ENCODE measurements at regions not wholly inside any gene's neighbourhood (a gene's known extent, or its start where the extent isn't known, plus 50 kb on each side); places are given as distances from the start of the nearest gene placed in this dataset.

DNA sequence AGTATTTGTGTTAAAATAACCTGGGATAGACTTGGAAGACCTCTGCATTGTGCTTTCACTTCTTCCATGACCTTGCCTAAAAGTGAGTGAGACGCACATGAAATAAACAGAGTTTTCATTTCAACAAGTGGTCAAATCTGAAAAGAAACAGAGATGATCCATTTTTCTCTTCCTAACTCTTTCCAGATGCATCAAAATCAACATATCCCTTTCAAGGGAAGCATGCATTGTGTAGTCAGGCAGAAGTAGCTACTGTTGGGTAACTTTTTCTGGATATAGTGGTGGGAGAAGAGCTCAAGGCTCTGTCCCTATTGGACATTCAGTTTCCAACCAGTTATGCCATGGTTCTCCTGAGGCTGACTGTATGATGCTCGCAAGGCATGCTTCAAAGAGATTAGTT lies 233.0 kb upstream of the JAG1 start:
- H3K9me3 ChIP-seq = no peaks in the 10 kb centered on the region
- TF ChIP-seq, protein P1, sequence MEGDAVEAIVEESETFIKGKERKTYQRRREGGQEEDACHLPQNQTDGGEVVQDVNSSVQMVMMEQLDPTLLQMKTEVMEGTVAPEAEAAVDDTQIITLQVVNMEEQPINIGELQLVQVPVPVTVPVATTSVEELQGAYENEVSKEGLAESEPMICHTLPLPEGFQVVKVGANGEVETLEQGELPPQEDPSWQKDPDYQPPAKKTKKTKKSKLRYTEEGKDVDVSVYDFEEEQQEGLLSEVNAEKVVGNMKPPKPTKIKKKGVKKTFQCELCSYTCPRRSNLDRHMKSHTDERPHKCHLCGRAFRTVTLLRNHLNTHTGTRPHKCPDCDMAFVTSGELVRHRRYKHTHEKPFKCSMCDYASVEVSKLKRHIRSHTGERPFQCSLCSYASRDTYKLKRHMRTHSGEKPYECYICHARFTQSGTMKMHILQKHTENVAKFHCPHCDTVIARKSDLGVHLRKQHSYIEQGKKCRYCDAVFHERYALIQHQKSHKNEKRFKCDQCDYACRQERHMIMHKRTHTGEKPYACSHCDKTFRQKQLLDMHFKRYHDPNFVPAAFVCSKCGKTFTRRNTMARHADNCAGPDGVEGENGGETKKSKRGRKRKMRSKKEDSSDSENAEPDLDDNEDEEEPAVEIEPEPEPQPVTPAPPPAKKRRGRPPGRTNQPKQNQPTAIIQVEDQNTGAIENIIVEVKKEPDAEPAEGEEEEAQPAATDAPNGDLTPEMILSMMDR (IDR thresholded peaks at IDR 0.05) = no peak
- no peaks in the 10 kb centered on the region for H3K4me1 ChIP-seq (ENCODE audit: low read depth)
- intact Hi-C loops (cut with DNase I, micrococcal nuclease) = no loop called here
- no peak for ATAC-seq
- no peak for DNase-seq
- no peak overlapping the region for H3K4me3 ChIP-seq
- no peaks in the 10 kb centered on the region for H3K36me3 ChIP-seq (ENCODE audit: low read depth)

DNA sequence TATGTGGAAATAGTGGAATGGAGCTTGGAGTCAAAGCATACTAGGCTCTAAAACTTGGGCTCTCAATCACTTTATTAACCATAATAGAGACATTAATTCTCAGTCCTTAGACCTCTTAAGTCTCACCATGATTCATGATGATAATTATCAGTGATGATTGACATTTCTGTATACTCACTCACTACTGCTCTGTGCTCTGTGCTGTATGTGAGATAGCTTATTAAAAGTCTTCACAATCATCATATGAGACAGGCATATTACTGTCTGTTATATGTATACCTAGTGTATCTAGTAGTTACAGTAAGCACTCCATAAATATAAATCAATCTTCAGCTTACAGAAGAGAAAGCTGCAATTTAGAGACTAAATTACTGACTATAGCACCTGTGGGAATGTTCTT lies 236.0 kb upstream of the JAG1 start:
- ATAC-seq (no peak), DNase-seq (no peak)
- Histone ChIP-seq H3K4me3 (no peak overlapping the region), H3K9me3 (no peaks in the 10 kb centered on the region), H3K36me3 (ENCODE audit: low read depth) (no peaks in the 10 kb centered on the region), H3K4me1 (ENCODE audit: low read depth) (no peaks in the 10 kb centered on the region)
- TF ChIP-seq, protein P1 (IDR thresholded peaks at IDR 0.05) = no peak
- intact Hi-C loops (cut with DNase I, micrococcal nuclease) = no loop called here

GRCh38 chr20:10910535-10911178 lies 236.9 kb upstream of the JAG1 start:
- no peak overlapping the region for H3K4me3 ChIP-seq
- no peaks in the 10 kb centered on the region for H3K4me1 ChIP-seq (ENCODE audit: low read depth)
- no peak for ATAC-seq
- no peak for DNase-seq
- no peaks in the 10 kb centered on the region for H3K9me3 ChIP-seq
- no peaks in the 10 kb centered on the region for H3K36me3 ChIP-seq (ENCODE audit: low read depth)
- intact Hi-C loops (cut with DNase I, micrococcal nuclease) = no loop called here
- TF ChIP-seq, protein P1 (IDR thresholded peaks at IDR 0.05) = no peak

DNA sequence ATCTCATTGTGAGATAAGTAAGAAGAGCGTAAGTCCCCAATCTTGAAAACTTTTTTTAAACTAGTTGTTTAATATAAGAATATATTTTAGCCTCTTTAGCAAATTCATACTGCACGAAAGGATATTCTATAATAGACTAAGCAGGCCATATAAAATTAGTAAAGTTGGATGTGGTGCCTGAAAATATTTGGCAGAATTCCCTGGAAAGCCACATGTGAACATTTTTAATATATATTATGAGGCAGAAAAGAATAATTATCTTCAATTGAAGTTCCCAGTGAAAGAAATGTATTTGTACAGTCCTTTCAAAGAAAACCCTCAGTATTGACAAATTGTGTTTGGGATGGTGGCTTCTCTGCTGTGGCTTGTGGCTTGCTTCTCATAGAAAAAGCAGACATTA lies 237.5 kb upstream of the JAG1 start:
- Histone ChIP-seq H3K9me3 (no peaks in the 10 kb centered on the region), H3K4me1 (ENCODE audit: low read depth) (no peaks in the 10 kb centered on the region), H3K4me3 (no peak overlapping the region), H3K36me3 (ENCODE audit: low read depth) (no peaks in the 10 kb centered on the region)
- TF ChIP-seq, protein P1 (IDR thresholded peaks at IDR 0.05) = no peak
- ATAC-seq (no peak), DNase-seq (no peak)
- intact Hi-C loops (cut with DNase I, micrococcal nuclease) = no loop called here

- no peaks in the 10 kb centered on the region for H3K4me1 ChIP-seq (ENCODE audit: low read depth)
- DNase-seq (no peak), ATAC-seq (no peak)
- TF ChIP-seq, protein P1 (IDR thresholded peaks at IDR 0.05) = no peak
- intact Hi-C loops (cut with DNase I, micrococcal nuclease) = no loop called here
- no peaks in the 10 kb centered on the region for H3K36me3 ChIP-seq (ENCODE audit: low read depth)
- H3K9me3 ChIP-seq = no peaks in the 10 kb centered on the region
- no peak overlapping the region for H3K4me3 ChIP-seq
These were observed 242.0 kb upstream of the JAG1 start for GRCh38 chr20:10915815-10916214.

DNA sequence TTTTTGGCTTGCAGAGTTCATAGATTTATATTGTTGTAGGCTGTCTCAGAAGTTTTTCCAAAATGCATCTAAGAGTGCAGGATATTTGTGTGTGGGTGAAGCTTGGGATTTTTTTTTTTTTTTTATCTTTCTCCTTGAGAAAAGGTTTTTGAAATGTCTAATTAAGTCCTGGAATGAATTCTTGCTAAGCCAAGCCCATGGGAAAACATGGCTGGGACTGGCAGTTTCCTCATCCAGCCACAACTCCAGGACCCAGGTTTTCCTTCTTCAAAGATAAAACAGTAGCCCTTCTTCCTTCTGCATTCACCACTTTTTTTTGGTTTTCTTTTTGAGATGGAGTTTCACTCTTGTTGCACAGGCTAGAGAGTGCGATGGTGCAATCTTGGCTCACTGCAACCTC lies 242.5 kb upstream of the JAG1 start:
- Histone ChIP-seq H3K9me3 (no peaks in the 10 kb centered on the region), H3K4me1 (ENCODE audit: low read depth) (no peaks in the 10 kb centered on the region), H3K36me3 (ENCODE audit: low read depth) (no peaks in the 10 kb centered on the region), H3K4me3 (no peak overlapping the region)
- intact Hi-C loops (cut with DNase I, micrococcal nuclease) = no loop called here
- DNase-seq = no peak
- TF ChIP-seq, protein P1 (IDR thresholded peaks at IDR 0.05) = no peak
- no peak for ATAC-seq

All from mucosa of descending colon (tissue), 3 donors.